ENCODE measurements at regions not wholly inside any gene's neighbourhood (a gene's known extent, or its start where the extent isn't known, plus 50 kb on each side); places are given as distances from the start of the nearest gene placed in this dataset.

- CTCF ChIA-PET, result no interaction called here
- Mint-ChIP-seq H3K4me3 (no peak overlapping the region), H3K9me3 (ENCODE audit: insufficient read depth) (no peaks in the 10 kb centered on the region), H3K4me1 (no peaks in the 10 kb centered on the region), H3K27me3 (no peaks in the 10 kb centered on the region), H3K27ac (no peak overlapping the region)
- TF ChIP-seq, protein P1, sequence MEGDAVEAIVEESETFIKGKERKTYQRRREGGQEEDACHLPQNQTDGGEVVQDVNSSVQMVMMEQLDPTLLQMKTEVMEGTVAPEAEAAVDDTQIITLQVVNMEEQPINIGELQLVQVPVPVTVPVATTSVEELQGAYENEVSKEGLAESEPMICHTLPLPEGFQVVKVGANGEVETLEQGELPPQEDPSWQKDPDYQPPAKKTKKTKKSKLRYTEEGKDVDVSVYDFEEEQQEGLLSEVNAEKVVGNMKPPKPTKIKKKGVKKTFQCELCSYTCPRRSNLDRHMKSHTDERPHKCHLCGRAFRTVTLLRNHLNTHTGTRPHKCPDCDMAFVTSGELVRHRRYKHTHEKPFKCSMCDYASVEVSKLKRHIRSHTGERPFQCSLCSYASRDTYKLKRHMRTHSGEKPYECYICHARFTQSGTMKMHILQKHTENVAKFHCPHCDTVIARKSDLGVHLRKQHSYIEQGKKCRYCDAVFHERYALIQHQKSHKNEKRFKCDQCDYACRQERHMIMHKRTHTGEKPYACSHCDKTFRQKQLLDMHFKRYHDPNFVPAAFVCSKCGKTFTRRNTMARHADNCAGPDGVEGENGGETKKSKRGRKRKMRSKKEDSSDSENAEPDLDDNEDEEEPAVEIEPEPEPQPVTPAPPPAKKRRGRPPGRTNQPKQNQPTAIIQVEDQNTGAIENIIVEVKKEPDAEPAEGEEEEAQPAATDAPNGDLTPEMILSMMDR (IDR thresholded peaks at IDR 0.05), result no peak
- TF ChIP-seq EZH2 (IDR thresholded peaks at IDR 0.05; ENCODE audit: borderline replicate concordance, insufficient read depth, low read depth, low read length, poor library complexity, severe bottlenecking), result no peak
- intact Hi-C loops (cut with micrococcal nuclease), result no loop called here
- H3K27me3 ChIP-seq (replicated peaks in 1 of 4; ENCODE audit: control extremely low read depth in 1 of 4, control insufficient read depth in 3 of 4, insufficient read depth in 4 of 4, low read length in 3 of 4), result no peaks in the 10 kb centered on the region
- H3K36me3 ChIP-seq (replicated peaks in 1 of 2; ENCODE audit: control extremely low read depth in 1 of 2, control insufficient read depth in 1 of 2, extremely low read depth in 1 of 2, insufficient read depth in 2 of 2, low read length in 1 of 2), result no peaks in the 10 kb centered on the region
- no peaks in the 10 kb centered on the region for H3K79me2 ChIP-seq (ENCODE audit: control insufficient read depth, insufficient read depth, low read length)
- no peak overlapping the region for H3K4me3 ChIP-seq (ENCODE audit: control extremely low read depth in 1 of 5, extremely low read depth in 1 of 5, insufficient read depth in 1 of 5, low read depth in 2 of 5, low read length in 4 of 5)
- WGBS (ENCODE audit: insufficient coverage), result 90% methylated on average over 7 of the region's 7 CpGs
- H3K9me3 ChIP-seq (ENCODE audit: control extremely low read depth in 1 of 3, control insufficient read depth in 2 of 3, insufficient read depth in 1 of 3, low read length in 2 of 3), result peaks cover 0 to 5% (median 0%) of the 10 kb centered on the region in 3 donors
- H3K4me2 ChIP-seq (replicated peaks; ENCODE audit: low read depth, low read length, poor library complexity, severe bottlenecking), result no peak overlapping the region
- no peak for DNase-seq
- no peaks in the 10 kb centered on the region for H3K4me1 ChIP-seq (ENCODE audit: control insufficient read depth in 2 of 2, insufficient read depth in 2 of 2, low read length in 2 of 2)
- no peak overlapping the region for H2AFZ ChIP-seq (ENCODE audit: insufficient read depth, low read depth, low read length, poor library complexity, severe bottlenecking)
- no peaks in the 10 kb centered on the region for H4K20me1 ChIP-seq (ENCODE audit: control insufficient read depth, insufficient read depth, low read length, poor library complexity, severe bottlenecking)
- POLR2A ChIA-PET, result no interaction called here
- H3K9ac ChIP-seq (ENCODE audit: low read length), result no peak overlapping the region
- no peak for ATAC-seq (ENCODE audit: low read depth)
- H3K27ac ChIP-seq (ENCODE audit: low read length in 2 of 2), result no peak overlapping the region
Measured at GRCh38 chrX:33817266-33817665, 314.8 kb downstream of the FAM47A start.

DNA sequence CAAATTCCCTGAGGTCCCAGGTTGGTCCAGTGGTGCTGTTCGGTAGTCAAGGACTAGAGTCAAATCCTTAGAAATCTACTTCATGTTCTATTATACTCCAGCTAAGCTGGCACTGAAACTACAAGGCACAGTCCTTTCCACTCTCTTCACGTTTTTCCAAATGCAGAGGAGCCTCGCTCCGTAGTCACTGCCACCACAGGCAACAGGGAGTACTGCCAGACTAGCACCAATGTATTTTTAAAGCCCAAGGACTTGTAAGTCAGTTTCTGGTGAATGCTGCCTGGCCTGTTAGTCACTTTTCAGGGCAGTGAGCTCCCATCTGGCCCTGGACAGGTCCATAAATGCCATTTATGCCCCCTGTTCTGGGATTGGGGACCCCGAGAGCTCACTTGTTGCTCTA is 323.5 kb downstream of the FAM47A start:
- H3K4me1 ChIP-seq (ENCODE audit: control insufficient read depth in 2 of 2, insufficient read depth in 2 of 2, low read length in 2 of 2), result no peaks in the 10 kb centered on the region
- H3K4me3 ChIP-seq (ENCODE audit: control extremely low read depth in 1 of 5, extremely low read depth in 1 of 5, insufficient read depth in 1 of 5, low read depth in 2 of 5, low read length in 4 of 5), result no peak overlapping the region
- Mint-ChIP-seq H3K27ac (no peak overlapping the region), H3K4me3 (no peak overlapping the region), H3K27me3 (no peaks in the 10 kb centered on the region), H3K9me3 (ENCODE audit: insufficient read depth) (peaks cover 6% of the 10 kb centered on the region), H3K4me1 (no peaks in the 10 kb centered on the region)
- H2AFZ ChIP-seq (ENCODE audit: insufficient read depth, low read depth, low read length, poor library complexity, severe bottlenecking), result no peak overlapping the region
- no peaks in the 10 kb centered on the region for H3K27me3 ChIP-seq (replicated peaks in 1 of 4; ENCODE audit: control extremely low read depth in 1 of 4, control insufficient read depth in 3 of 4, insufficient read depth in 4 of 4, low read length in 3 of 4)
- H3K9me3 ChIP-seq (ENCODE audit: control extremely low read depth in 1 of 3, control insufficient read depth in 2 of 3, insufficient read depth in 1 of 3, low read length in 2 of 3), result peaks cover 0 to 3% (median 0%) of the 10 kb centered on the region in 3 donors
- H3K36me3 ChIP-seq (replicated peaks in 1 of 2; ENCODE audit: control extremely low read depth in 1 of 2, control insufficient read depth in 1 of 2, extremely low read depth in 1 of 2, insufficient read depth in 2 of 2, low read length in 1 of 2), result no peaks in the 10 kb centered on the region
- H4K20me1 ChIP-seq (ENCODE audit: control insufficient read depth, insufficient read depth, low read length, poor library complexity, severe bottlenecking), result no peaks in the 10 kb centered on the region
- ATAC-seq (ENCODE audit: low read depth), result no peak
- intact Hi-C loops (cut with micrococcal nuclease), result no loop called here
- H3K27ac ChIP-seq (ENCODE audit: low read length in 2 of 2), result no peak overlapping the region
- no peak overlapping the region for H3K4me2 ChIP-seq (replicated peaks; ENCODE audit: low read depth, low read length, poor library complexity, severe bottlenecking)
- no peak overlapping the region for H3K9ac ChIP-seq (ENCODE audit: low read length)
- CTCF ChIA-PET, result no interaction called here
- POLR2A ChIA-PET, result no interaction called here
- TF ChIP-seq, protein P1 (IDR thresholded peaks at IDR 0.05), result no peak
- TF ChIP-seq EZH2 (IDR thresholded peaks at IDR 0.05; ENCODE audit: borderline replicate concordance, insufficient read depth, low read depth, low read length, poor library complexity, severe bottlenecking), result no peak
- WGBS (ENCODE audit: insufficient coverage), result 75% methylated on average over 4 of the region's 5 CpGs
- H3K79me2 ChIP-seq (ENCODE audit: control insufficient read depth, insufficient read depth, low read length), result no peaks in the 10 kb centered on the region
- DNase-seq, result no peak
